ENCODE measurements at regions not wholly inside any gene's neighbourhood (a gene's known extent, or its start where the extent isn't known, plus 50 kb on each side); places are given as distances from the start of the nearest gene placed in this dataset.

DNA sequence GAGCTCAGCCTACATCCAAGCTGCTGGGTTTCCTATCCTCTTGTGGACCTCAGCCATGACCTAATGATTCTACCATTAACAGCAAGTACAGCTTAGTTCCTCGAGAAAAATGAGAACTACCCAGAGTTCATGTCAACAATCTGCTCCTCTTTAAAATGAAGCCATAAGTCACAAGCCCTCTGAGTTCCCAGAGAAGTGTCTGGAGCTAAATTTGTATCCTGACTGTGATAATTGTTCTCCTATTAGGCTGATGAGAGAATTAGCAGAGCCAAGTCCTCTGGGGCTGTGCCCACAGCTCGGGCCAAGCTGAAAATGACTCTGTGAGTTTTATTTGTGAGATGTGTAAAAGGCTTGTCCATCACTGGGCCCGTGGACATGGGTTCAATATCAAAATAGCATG is 145.1 kb upstream of the SMIM23 start:
- Histone ChIP-seq H3K9me3 (no peaks in the 10 kb centered on the region), H3K27ac (no peak overlapping the region), H3K4me1 (no peaks in the 10 kb centered on the region), H3K4me2 (no peak overlapping the region), H3K4me3 (no peak overlapping the region)
- no peak for TF ChIP-seq FOSB (CRISPR knock-in tag; IDR thresholded peaks at IDR 0.05)
- TF ChIP-seq CBX2 (IDR thresholded peaks at IDR 0.05; ENCODE audit: borderline replicate concordance, low read depth): no peak
- no peak for TF ChIP-seq CTCF (IDR thresholded peaks at IDR 0.05)
- POLR2A ChIA-PET: no interaction called here
- WGBS (ENCODE audit: missing lambda C conversion rate): 7% methylated on average over 3 of the region's 3 CpGs
- DNase-seq (ENCODE audit: low read depth in 1 of 2, low spot score in 1 of 2) (no peak), ATAC-seq (no peak), FAIRE-seq (no peak)
- CTCF ChIA-PET: interaction anchor here (0.9 to 2.3 kb wide), 4 partner anchors 9 to 256 kb away, joined by 3 to 15 read pairs (median 4); no protein-coding TSS in a partner anchor

- no peak overlapping the region for H3K27ac ChIP-seq
- no peak overlapping the region for H3K4me3 ChIP-seq
- no peaks in the 10 kb centered on the region for H3K4me1 ChIP-seq
- ATAC-seq (no peak), DNase-seq (ENCODE audit: low read depth in 1 of 2, low spot score in 1 of 2) (no peak), FAIRE-seq (no peak)
- TF ChIP-seq POLR2A (IDR thresholded peaks at IDR 0.05; ENCODE audit: low read length): no peak
- no peak for TF ChIP-seq MYC (IDR thresholded peaks at IDR 0.05; ENCODE audit: borderline replicate concordance, low read length)
- TF ChIP-seq PHF8 (IDR thresholded peaks at IDR 0.05; ENCODE audit: borderline replicate concordance, low read depth): no peak
- no peak for TF ChIP-seq BHLHE40 (IDR thresholded peaks at IDR 0.05; ENCODE audit: low read depth, low read length)
- TF ChIP-seq TP53 (CRISPR knock-in tag; IDR thresholded peaks at IDR 0.05): no peak
- no peak for TF ChIP-seq TFCP2L1 (CRISPR knock-in tag; IDR thresholded peaks at IDR 0.05)
- H3K4me2 ChIP-seq: no peak overlapping the region
- ChIA-PET CTCF (interaction anchor here (2.2 kb wide), 1 partner anchor 12 kb away, joined by 8 read pairs; no protein-coding TSS in a partner anchor), POLR2A (no interaction called here)
- H3K9me3 ChIP-seq: no peaks in the 10 kb centered on the region
Measured at GRCh38 chr5:171641891-171642290, 143.7 kb upstream of the SMIM23 start.

GRCh38 chr5:171642894-171643293 is 142.7 kb upstream of the SMIM23 start:
- DNase-seq (ENCODE audit: low read depth in 1 of 2, low spot score in 1 of 2): no peak
- Histone ChIP-seq H3K4me1 (peaks cover 7% of the 10 kb centered on the region; the same call in 1 of the 3 replicates), H3K27ac (no peak overlapping the region), H3K4me3 (no peak overlapping the region), H3K4me2 (no peak overlapping the region), H3K9me3 (no peaks in the 10 kb centered on the region)
- WGBS (ENCODE audit: missing lambda C conversion rate): 78% methylated on average over 6 of the region's 6 CpGs
- ChIA-PET CTCF (interaction anchor here (2.2 kb wide), 1 partner anchor 13 kb away, joined by 8 read pairs; no protein-coding TSS in a partner anchor), POLR2A (no interaction called here)
- TF ChIP-seq RARB (CRISPR knock-in tag; IDR thresholded peaks at IDR 0.05) (no peak), PHF8 (IDR thresholded peaks at IDR 0.05; ENCODE audit: borderline replicate concordance, low read depth) (no peak), RNF2 (IDR thresholded peaks at IDR 0.05; ENCODE audit: borderline replicate concordance, low read depth) (no peak), HDAC2 (IDR thresholded peaks at IDR 0.05) (no peak)
- no peak for FAIRE-seq
- ATAC-seq: no peak

- ATAC-seq (no peak), DNase-seq (ENCODE audit: low read depth in 1 of 2, low spot score in 1 of 2) (no peak), FAIRE-seq (no peak)
- WGBS (ENCODE audit: missing lambda C conversion rate): 63% methylated on average over 10 of the region's 10 CpGs
- Histone ChIP-seq H3K4me2 (no peak overlapping the region), H3K9me3 (no peaks in the 10 kb centered on the region), H3K4me3 (no peak overlapping the region), H3K4me1 (peaks cover 7% of the 10 kb centered on the region; the same call in 1 of the 3 replicates), H3K27ac (no peak overlapping the region)
- CTCF ChIA-PET: interaction anchor here (0.7 to 1.5 kb wide), 3 partner anchors 12 to 14 kb away, joined by 3 to 4 read pairs (median 3); no protein-coding TSS in a partner anchor
- POLR2A ChIA-PET: no interaction called here
- TF ChIP-seq CEBPB (IDR thresholded peaks at IDR 0.05) (no peak), BHLHE40 (IDR thresholded peaks at IDR 0.05; ENCODE audit: low read depth, low read length) (no peak), RNF2 (IDR thresholded peaks at IDR 0.05; ENCODE audit: borderline replicate concordance, low read depth) (no peak), CTCF (IDR thresholded peaks at IDR 0.05) (no peak), ZC3H11A (IDR thresholded peaks at IDR 0.05) (no peak), BCL3 (IDR thresholded peaks at IDR 0.05) (no peak), ZSCAN20 (CRISPR knock-in tag; IDR thresholded peaks at IDR 0.05) (no peak), FOSL2 (IDR thresholded peaks at IDR 0.05) (no peak), FOSL2 (CRISPR knock-in tag; IDR thresholded peaks at IDR 0.05) (no peak), GATA3 (IDR thresholded peaks at IDR 0.05; ENCODE audit: borderline replicate concordance) (no peak), ZNF302 (CRISPR knock-in tag; IDR thresholded peaks at IDR 0.05) (no peak), RARB (CRISPR knock-in tag; IDR thresholded peaks at IDR 0.05) (no peak), RCOR1 (IDR thresholded peaks at IDR 0.05; ENCODE audit: low read depth, low read length) (no peak), HMGXB4 (CRISPR knock-in tag; IDR thresholded peaks at IDR 0.05; ENCODE audit: borderline replicate concordance) (no peak), HOXA7 (CRISPR knock-in tag; IDR thresholded peaks at IDR 0.05) (no peak), HEYL (CRISPR knock-in tag; IDR thresholded peaks at IDR 0.05) (no peak), MYC (IDR thresholded peaks at IDR 0.05; ENCODE audit: borderline replicate concordance, low read length) (no peak), ESRRA (IDR thresholded peaks at IDR 0.05; ENCODE audit: borderline replicate concordance, low read length) (no peak)
Measured at GRCh38 chr5:171644536-171644935, 141.1 kb upstream of the SMIM23 start.
